ENCODE measurements at regions not wholly inside any gene's neighbourhood (a gene's known extent, or its start where the extent isn't known, plus 50 kb on each side); places are given as distances from the start of the nearest gene placed in this dataset.
"Not testable (repeated sequence)": the region's sequence is repeated elsewhere in the genome, so short reads cannot be mapped to it uniquely, and the experiment has no call there.

DNA sequence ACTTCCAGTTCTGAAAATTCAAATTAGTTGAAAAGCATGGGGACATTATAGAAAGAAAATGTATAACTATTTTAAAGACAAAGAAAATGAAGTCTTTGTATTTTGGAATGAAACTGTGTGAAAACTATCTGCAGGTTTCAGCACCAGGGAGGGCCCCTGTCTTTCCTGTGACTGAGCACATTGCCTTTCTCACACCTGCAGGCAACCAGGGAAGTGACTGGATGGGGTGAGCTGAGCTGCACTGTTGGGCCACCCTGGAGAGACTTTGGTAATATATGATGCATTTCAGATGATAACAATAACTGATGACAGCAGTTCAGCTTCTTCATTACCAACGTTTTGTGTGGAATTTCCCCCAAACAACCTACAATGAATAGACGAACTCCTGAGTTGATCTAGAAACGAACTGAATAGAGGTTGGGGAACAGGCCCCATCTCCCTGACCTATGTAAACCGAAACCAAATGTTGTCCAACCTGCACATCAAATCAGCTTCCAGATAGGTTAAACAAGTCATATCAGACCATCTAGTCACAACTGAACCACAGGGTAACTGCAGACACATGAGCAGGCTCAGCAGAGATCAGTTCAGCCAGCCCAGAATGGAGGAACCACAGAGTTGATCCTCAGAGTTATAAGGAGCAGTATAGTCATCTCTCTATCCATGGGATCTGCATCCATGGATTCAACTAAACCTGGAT, 1402.2 kb downstream of the RPIA start:
- intact Hi-C loops (cut with DNase I); ATAC-seq; DNase-seq (ENCODE audit: low spot score): not testable (repeated sequence)

DNA sequence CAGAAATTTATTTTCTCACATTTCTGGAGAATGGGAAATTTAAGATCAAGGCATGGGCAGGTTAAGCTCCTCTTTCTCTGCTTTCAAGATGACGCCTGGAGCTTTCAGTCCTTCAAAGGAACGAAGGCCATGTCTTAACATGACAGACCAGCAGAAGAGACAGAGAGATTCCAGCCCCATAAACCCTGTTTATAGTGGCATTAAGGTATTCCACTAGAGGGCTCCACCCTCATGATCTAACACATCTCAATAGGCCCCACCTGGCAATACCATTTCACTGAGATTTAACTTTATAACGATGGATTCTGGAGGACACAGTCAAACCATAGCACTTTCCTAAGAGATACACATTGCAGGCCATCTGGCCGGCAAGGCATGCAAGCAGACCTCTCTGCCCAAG, 1406.1 kb downstream of the RPIA start:
- ATAC-seq; intact Hi-C loops (cut with DNase I); DNase-seq (ENCODE audit: low spot score): not testable (repeated sequence)

DNA sequence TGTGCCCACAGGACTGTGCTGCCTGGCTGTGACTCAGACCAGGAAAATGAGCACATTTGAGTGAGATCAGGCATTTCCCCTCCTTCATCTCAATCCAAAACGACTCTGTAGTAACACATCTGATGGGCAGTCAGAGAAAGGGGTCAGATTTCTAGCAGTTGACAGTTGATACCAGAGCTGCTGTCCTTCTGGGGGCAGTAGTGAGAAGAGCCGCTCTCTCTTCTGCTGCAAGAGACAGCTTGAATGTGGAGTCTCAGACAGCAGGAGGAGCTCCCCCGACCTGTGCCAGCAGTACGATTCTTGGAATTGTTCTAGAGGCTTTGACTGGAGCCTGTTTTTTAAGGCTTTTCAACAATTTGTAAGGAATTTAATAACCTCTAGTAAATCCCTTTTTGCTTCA, 1413.7 kb downstream of the RPIA start:
- ATAC-seq; intact Hi-C loops (cut with DNase I); DNase-seq (ENCODE audit: low spot score): not testable (repeated sequence)

DNA sequence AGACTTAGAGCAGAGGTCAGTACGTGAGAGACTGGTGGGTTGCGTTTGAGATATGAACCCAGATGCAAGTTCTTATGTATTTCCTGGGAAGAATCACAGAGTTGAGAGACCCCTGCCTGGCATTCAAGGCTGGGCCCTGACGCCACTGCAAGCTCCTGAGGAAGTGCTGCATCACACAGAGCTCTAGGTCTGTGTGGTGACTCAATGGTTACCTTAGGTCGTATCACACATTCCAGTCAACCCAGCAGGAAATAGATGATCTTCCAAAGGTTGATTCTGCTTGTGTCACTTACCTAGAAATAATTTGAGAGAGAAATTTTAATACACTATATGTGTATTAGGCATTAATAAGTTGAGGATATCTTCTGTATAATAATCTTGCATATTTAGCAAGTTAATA, 1431.9 kb downstream of the RPIA start:
- ATAC-seq; intact Hi-C loops (cut with DNase I); DNase-seq (ENCODE audit: low spot score): not testable (repeated sequence)

DNA sequence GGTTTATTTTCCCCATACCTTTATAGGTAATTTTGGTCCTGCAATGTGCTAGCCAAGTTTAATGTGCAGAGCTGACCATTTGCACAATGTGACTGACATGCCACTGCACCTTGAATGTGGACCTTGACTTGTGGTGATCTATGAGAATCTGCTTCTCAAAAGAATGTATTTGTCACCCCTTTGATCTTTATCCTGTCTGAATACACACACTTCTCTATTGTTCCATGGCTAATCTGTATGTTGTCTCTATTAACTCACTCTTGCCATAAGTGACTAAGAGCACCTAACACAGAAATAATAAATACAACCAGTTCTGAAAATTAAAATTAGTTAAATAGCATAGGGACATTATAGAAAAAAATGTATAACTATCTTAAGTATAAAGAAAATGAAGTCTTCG, 1447.6 kb downstream of the RPIA start:
- ATAC-seq; intact Hi-C loops (cut with DNase I); DNase-seq (ENCODE audit: low spot score): not testable (repeated sequence)

DNA sequence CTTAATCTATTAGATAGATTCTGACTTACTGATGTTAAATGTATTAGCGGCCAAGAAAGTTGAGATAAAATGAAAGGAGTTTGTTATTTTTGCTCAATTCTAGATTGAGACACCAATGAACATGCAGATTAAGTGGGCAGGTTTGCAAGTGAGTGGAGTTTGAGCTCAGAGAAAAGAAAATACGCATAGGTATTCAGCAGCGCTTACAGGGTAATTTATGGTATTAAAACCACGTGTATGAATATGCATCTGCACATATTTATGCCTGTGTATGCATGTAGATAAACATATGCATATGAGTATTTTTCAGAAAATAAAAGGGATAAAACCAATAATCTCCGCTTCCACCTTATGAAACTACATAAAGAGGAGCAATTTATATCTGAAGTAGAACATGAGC, 1450.1 kb downstream of the RPIA start:
- DNase-seq (ENCODE audit: low spot score); intact Hi-C loops (cut with DNase I); ATAC-seq: not testable (repeated sequence)

DNA sequence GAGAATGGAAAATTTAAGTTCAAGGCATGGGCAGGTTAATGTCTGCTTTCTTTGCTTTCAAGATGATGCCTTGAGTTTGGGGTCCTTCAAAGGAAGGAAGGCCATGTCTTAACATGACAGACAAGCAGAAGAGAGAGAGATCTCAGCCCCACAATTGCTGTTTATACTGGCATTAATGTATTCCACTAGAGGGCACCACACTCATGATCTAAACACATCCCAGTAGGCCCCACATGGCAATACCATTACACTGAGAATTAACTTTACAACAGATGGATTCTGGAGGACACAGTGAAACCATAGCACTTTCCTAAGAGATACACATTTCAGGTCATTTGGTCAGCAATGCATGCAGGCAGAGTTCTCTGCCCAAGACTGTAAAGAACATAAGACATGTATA, 1460.3 kb downstream of the RPIA start:
- intact Hi-C loops (cut with DNase I); ATAC-seq: not testable (repeated sequence)

DNA sequence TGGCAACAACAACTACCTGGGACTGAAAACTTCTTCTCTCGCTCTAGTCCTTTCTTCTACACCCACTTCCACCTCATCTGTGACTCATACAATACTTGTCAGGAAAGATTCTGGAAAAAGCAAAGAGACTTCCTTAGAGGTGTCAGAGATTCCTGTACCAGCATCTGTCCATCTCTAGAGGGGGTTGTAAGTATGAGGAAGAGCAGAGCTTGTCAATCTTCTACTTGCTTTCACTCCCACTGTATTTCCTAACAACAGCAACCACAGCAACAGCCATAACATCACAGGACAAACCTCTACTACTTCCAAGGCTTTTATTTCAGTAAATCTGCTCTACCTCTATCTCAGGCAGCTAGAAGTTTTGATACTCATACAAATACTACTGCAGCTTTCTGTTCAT, 1479.5 kb downstream of the RPIA start:
- intact Hi-C loops (cut with DNase I); ATAC-seq; DNase-seq (ENCODE audit: low spot score): not testable (repeated sequence)

More for the DNA sequence above, 1460.3 kb downstream of the RPIA start:
- not testable (repeated sequence) for DNase-seq (ENCODE audit: low spot score)

DNA sequence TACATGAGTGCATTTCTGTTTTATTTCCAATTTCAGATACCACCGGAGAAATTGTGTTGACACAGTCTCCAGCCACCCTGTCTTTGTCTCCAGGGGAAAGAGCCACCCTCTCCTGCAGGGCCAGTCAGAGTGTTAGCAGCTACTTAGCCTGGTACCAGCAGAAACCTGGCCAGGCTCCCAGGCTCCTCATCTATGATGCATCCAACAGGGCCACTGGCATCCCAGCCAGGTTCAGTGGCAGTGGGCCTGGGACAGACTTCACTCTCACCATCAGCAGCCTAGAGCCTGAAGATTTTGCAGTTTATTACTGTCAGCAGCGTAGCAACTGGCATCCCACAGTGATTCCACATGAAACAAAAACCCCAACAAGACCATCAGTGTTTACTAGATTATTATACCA, 1481.6 kb downstream of the RPIA start:
- intact Hi-C loops (cut with DNase I); DNase-seq (ENCODE audit: low spot score); ATAC-seq: not testable (repeated sequence)

DNA sequence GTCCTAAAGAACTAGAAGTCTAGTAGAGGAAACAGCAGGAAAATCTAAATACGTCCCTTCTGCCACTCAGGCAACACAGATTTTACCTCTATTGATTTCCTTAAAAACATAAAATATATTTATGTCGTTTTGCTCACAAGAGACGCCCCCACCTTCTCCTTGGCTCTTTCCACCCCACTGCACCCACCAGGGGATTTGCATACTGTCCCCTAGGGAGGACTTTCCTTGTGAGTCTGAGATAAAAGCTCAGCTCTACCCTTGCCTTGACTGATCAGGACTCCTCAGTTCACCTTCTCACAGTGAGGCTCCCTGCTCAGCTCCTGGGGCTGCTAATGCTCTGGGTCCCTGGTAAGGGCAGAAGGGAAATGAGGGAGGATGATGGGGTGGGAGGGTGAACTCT, 1488.1 kb downstream of the RPIA start:
- intact Hi-C loops (cut with DNase I); ATAC-seq; DNase-seq (ENCODE audit: low spot score): not testable (repeated sequence)

DNA sequence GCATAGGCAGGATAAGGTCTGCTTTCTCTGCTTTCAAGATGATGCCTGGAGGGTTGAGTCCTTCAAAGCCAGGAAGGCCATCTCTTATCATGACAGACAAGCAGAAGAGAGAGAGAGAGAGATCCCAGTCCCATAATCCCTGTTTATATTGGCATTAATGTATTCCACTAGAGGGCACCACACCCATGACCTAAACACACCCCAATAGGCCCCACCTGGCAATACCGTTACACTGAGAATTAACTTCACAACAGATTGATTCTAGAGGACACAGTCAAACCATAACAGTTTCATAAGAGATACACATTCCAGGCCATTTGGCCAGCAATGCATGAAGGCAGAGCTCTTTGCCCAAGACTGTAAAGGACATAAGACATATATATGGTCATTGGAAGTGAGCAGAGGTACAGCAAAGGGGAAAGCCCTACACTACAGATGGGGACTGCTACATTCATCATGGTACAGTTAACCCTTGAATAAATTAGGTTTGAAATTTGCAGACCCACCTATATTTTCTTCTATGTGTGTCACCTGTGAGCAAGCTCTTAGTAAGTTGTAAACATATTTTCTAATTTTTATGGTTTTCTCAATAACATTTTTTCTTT, 1516.1 kb downstream of the RPIA start:
- ATAC-seq = no peak
- intact Hi-C loops (cut with DNase I) = no loop called here

DNA sequence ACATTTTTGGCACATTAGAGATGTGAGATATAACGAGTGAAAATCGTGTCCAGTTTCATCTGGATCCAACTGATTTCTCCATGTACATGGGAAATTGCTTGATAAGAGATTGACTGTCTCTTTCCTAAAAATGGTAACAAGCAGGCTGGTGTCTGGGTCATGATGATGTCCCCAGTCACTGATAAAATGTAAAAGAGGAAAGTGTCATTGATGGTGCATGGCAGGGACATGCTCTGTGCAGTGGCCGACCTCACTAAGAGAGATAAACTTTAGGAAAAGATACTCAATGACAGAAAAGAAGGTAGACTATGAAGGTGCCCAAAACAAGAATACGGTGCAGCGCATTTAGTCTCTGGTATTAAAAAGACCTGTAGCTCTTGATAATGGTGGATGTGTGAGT, 1517.5 kb downstream of the RPIA start:
- ATAC-seq (no peak), DNase-seq (ENCODE audit: low spot score) (no peak)
- intact Hi-C loops (cut with DNase I) = no loop called here

More for the DNA sequence above, 1516.1 kb downstream of the RPIA start:
- no peak for DNase-seq (ENCODE audit: low spot score)

DNA sequence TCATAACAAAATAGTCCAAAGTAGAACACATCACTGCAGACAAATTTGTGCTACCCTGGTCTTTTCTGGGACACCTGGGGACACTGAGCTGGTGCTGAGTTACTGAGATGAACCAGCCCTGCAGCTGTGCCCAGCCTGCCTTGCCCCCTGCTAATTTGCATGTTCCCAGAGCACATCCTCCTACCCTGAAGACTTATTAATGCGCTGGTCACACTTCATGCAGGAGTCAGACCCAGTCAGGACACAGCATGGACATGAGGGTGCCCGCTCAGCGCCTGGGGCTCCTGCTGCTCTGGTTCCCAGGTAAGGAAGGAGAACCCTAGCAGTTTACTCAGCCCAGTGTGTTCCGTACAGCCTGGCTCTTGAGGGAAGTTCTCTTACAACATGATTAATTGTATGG, 1518.3 kb downstream of the RPIA start:
- no peak for ATAC-seq
- no peak for DNase-seq (ENCODE audit: low spot score)
- intact Hi-C loops (cut with DNase I) = no loop called here

DNA sequence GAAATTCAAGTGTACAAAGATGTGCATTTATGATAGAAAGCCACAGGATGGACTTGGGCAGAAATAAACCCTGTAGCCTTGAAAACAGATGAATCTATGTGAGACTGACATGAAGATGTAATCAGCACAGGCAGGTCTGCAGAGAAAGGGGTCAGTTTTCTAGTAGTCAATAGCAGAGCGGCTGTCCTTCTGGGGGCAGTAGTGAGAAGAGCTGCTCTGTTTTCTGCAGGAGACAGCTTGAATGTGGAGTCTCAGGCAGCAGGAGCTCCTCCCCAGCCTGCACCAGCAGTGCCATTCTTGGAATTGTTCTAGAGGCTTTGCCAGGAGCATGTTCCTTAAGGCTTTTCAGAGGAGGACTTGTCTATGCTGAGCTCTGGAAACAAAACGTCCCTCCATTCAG, 1524.4 kb downstream of the RPIA start:
- DNase-seq (ENCODE audit: low spot score); intact Hi-C loops (cut with DNase I); ATAC-seq: not testable (repeated sequence)

DNA sequence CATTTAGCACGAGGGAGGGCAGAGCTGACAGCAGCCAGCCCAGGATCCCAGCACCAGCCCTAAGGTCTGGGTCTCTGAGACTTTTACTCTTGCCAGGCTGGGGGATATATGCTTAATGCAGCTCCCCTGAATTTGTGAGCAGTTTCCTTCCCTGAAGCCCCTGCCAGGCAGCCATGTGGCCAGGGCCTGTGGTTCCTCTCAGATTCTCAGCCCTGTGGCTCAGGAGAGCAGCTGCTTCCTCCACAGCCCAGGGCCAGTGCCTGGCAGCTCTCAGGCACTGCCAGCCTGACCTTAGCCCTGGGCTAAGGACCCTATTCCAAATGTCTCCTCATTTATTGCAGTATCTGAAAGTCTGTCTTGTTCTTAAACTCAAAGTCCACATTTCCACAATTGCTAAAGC, 1525.3 kb downstream of the RPIA start:
- intact Hi-C loops (cut with DNase I); ATAC-seq; DNase-seq (ENCODE audit: low spot score): not testable (repeated sequence)

DNA sequence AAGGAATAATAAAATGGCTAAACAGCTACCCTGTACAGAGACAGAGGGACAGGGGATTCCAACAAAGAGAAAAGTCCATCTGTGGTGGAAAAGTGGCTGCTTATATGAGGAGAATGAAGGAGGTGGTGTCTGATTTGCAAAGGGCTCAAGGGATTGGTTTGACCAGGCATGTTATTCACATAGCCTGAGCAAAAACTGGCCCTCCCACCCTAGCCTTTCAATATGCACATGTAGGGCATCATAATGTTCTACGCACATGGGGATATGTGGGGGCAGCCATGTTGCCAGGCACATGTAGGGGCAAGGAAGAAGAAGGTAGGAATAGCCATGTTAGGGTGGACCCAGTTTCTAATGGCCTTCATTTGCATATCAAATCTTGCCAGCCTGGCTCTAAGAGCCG, 1527.1 kb downstream of the RPIA start:
- intact Hi-C loops (cut with DNase I); ATAC-seq; DNase-seq (ENCODE audit: low spot score): not testable (repeated sequence)

DNA sequence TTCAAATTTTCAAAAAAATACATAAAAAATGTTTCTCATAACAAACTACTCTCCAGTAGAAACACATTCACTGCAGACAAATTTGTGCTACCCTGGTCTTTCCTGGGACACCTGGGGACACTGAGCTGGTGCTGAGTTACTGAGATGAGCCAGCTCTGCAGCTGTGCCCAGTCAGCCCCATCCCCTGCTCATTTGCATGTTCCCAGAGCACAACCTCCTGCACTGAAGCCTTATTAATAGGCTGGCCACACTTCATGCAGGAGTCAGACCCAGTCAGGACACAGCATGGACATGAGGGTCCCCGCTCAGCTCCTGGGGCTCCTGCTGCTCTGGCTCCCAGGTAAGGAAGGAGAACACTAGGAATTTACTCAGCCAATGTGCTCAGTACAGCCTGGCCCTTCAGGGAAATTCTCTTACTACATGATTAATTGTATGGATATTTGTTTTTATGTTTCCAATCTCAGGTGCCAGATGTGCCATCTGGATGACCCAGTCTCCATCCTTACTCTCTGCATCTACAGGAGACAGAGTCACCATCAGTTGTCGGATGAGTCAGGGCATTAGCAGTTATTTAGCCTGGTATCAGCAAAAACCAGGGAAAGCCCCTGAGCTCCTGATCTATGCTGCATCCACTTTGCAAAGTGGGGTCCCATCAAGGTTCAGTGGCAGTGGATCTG, 1529.3 kb downstream of the RPIA start:
- DNase-seq (ENCODE audit: low spot score); ATAC-seq; intact Hi-C loops (cut with DNase I): not testable (repeated sequence)

DNA sequence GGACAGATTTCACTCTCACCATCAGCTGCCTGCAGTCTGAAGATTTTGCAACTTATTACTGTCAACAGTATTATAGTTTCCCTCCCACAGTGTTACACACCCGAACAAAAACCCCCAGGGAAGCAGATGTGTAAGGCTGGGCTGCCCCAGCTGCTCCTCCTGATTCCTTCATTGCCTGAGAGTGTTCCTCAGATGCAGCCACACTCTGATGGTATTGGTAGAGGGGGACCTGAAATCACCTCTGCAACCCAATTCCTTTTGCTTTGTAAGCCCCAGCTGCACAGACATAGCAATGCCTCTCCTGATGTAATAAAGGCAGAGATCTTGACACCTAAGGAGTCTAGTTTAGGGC, 1529.8 kb downstream of the RPIA start:
- intact Hi-C loops (cut with DNase I) = no loop called here
- ATAC-seq (no peak), DNase-seq (ENCODE audit: low spot score) (no peak)

DNA sequence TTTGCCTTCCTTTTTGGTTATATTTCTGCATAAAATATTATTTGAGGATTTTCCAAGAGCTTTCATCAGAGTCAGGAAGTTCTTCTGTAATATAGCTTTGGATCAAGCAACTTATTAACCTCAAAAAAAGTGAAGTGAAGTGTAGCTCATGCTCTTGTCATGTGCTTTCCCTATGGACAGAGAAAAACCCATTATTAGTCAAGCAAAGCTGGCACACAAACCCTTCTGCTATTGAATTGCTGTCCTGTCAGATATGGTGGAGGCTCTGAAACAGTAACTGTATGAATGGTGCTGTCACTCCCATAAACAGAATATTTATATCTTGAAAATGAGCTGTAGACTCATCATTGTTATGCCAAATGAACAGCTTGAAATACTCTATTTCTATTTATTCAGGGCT, 1533.3 kb downstream of the RPIA start:
- ATAC-seq; DNase-seq (ENCODE audit: low spot score); intact Hi-C loops (cut with DNase I): not testable (repeated sequence)

Measured in sciatic nerve (tissue), 2 donors.